ENCODE measurements at regions not wholly inside any gene's neighbourhood (a gene's known extent, or its start where the extent isn't known, plus 50 kb on each side); places are given as distances from the start of the nearest gene placed in this dataset.
"Not testable (repeated sequence)": the region's sequence is repeated elsewhere in the genome, so short reads cannot be mapped to it uniquely, and the experiment has no call there.

DNA sequence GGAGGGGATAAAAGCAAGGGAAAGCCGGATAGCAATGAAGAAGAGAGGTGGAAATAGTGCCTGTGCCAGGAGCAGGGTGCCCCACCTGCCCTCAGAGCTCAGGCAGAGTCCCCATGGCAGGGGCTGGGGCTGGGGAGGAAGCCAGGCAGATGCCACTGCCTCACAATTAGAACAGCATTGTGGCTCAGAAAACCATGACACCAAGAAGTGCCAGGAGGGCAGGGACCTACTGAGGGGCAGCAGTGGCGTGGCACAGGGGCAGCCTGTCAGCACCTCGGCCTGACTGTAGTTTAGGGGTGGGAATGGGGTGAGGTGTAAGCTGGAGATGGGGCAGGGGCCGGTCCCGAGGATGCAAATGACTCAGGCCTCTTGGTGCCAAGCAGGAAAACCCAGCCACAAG, 532.1 kb upstream of the B3GAT1 start:
- DNase-seq (ENCODE audit: low spot score): no peak

DNA sequence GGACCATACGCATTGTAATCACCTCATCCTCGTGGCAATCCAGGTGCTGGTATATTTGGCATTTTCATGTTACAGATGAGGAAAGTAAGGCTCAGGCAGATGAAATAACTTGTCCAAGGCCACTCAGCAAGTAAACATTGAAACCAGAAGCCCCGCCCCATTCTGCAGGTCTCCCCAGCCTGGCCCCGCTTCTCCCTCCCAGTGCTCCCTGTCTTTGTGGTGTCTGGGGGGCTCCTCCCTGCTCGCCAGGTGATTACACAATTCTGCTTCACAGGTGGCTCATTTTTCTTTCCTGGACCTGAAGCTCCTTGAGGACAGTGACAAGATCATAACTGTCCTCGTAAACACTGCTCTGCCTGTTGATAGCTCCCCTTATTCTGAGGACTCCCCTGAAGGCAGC, 531.5 kb upstream of the B3GAT1 start:
- no peak for DNase-seq (ENCODE audit: low spot score)

DNA sequence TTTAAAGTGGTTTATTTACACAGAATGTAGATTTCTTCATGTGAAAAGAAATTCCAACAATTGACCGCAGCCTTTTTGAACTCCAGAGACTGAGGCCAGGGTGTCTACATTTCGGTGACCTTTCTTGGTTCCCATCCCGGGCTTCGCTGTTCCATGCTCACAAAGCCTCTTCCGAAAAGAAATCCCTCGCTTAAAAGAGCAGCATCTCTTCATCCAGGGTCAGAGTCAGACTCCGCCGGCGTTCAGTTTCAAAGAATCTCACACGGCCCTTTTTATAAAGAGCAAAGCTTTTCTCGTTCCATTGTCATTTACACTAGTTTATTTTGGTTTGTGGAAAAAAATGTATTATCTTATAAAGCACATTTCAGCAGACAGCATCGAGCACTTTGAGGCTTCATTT, 530.6 kb upstream of the B3GAT1 start:
- no peak for DNase-seq (ENCODE audit: low spot score)

DNA sequence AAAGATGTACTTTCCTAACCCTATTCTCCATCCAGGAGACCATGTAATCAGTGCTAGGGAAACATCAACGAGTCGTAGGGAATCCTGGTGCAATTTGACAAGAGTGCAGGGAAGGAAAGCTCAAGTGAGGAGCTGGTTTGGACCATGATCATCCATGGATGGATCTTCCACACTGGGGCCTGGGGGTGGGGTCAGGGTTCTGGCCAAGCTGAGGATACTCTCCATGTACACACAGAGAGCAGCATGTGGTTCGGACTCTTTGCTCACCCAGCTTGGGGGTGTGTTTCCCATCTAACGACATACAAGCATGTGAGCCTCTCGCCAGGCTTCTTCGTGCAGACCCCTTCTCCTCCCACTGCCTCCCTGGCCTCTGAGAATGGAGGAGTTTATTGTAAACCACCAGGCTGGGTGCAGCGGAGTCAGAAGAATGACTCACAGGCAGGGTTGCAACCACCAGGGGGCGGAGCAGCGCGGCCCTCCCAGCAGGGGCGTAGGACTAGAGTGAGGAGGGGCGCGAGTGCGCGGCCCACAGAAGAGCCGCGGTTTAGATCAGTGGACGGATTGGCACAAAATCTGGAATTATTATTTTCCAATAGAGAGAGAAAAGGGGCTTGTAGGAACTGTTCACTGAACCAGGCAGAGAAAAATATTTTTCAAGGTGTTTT, 530.0 kb upstream of the B3GAT1 start:
- DNase-seq (ENCODE audit: low spot score): not testable (repeated sequence)

DNA sequence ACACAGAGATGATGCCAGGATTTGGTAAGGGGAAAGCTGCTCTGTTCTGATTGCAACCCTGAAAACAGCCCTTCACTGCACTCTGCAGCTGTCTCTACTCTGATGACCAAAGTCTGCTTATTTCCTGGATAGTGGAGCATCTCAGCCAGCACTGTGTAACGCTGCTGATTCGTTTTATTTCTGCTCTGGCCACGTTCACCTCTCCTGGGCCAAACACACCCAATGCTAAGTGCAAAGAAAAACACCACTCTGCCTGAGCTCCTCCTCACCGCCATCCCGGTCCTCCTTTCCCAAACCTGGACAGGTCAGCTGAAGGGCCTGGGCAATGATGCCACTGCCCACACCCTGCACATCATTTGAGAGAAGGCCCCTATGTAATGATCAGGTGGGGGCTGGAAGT, 529.3 kb upstream of the B3GAT1 start:
- no peak for DNase-seq (ENCODE audit: low spot score)

DNA sequence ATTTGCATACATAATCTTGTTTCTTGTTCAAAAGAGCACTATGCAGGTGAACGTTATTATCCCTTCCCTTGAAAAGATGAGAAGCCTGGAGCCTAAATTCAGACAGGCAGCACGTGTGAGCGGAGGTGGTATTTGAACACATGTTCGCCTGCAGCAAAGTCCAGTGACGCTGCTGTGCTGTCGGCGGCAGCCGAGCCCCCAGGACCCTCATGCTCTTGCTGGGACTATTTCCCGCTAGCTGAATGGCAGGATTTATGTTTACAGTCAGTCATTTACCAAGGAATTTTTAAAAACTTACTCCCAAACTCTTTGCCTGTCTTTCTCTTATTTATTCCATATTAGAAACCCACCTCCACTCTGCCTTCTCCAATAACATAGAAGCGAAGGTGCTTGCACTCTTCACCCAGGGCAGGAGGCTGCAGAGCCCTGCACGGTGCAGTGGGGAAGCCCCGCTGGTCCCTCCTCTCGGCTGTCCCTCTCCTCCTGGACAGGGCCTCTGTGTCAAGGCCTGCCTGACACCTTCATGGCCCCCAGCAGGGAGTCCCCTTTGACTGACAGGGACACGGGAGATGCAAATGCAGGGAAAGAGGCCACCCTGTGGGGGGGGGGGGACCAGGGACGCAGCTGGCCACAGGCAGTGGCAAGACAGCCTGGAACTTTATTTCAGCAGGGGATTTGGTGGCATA, 528.5 kb upstream of the B3GAT1 start:
- no peak for DNase-seq (ENCODE audit: low spot score)

DNA sequence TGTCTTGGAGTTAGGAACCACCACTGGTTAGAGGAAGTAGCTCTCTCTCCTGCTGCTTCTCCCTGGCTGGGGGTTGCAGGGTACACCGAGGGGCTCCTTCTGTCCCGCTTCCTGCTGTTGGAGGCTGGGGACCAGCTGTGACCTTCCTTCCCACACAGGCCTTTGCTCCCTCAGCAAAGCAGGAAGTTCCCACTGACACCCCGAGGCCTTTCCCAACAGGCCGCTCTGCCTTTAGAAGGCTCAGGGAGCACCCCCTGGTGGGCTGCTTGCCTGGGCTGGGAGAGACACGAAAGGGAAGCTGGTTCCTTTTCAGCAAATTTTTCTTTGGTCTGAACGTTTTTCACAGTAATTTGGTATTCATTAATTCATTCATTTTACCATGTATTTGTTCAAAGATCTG, 527.9 kb upstream of the B3GAT1 start:
- no peak for DNase-seq (ENCODE audit: low spot score)

DNA sequence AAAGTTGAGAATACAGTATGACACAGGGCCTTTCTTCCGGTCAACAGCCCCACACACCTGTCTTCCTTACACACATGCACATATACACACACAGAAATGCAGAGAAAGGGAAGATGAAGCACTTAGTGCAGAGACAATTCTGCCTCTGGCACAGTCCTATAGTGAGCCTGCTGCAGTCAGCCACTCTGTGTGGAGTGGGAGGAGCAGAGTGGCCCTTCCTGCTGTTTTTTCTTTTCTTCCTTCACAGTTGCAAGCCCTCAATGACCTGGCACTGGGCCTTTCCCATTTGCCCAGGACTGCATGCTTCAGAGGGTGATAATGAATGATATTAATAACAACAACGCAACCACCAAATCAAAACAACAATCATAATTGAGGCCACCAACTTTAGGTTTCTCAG, 527.0 kb upstream of the B3GAT1 start:
- no peak for DNase-seq (ENCODE audit: low spot score)

DNA sequence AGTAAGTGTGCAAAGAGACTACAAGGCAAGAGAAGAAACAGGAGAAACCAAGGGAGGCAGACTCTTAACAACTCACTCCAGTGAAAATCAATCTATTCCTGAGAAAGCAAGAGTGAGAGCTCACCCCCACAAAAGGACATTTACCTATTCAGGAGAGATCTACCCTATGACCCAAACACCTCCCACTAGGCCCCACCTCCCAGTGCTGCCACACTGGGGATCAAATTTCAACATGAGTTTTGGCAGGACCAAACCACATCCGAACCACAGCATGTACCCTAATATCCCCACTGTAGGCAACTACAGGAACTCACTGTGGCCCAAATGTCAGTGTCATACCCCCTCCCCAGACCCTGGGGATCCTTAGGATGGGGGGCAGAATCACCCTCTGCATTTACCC, 526.2 kb upstream of the B3GAT1 start:
- no peak for DNase-seq (ENCODE audit: low spot score)

DNA sequence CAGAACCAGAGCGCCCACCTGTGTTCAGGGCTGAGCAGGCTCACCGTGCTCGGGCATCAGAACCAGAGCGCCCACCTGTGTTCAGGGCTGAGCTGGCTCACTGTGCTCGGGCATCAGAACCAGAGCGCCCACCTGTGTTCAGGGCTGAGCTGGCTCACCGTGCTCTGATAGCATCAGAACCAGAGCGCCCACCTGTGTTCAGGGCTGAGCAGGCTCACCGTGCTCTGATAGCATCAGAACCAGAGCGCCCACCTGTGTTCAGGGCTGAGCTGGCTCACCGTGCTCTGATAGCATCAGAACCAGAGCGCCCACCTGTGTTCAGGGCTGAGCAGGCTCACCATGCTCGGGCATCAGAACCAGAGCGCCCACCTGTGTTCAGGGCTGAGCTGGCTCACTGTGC, 525.2 kb upstream of the B3GAT1 start:
- DNase-seq (ENCODE audit: low spot score): not testable (repeated sequence)

DNA sequence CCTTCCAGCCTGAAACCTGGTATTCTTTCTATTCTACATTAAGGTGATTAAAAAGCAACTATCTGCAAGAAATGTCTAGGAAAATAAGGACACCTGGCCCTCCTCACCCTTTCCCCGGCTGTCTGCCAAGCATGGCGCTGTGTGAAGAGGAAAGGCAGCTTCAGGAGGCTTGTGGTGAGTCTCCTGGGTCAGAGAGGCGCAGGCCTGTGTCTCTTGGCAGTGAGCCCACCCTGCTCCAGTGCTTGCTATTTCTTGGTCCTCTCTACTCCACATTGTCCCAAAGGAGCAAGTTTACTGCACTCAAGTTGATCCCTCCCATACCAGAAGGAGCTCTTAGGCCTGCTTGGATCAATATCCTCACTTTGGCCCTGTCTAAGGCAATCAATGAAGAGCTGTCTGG, 520.7 kb upstream of the B3GAT1 start:
- no peak for DNase-seq (ENCODE audit: low spot score)

DNA sequence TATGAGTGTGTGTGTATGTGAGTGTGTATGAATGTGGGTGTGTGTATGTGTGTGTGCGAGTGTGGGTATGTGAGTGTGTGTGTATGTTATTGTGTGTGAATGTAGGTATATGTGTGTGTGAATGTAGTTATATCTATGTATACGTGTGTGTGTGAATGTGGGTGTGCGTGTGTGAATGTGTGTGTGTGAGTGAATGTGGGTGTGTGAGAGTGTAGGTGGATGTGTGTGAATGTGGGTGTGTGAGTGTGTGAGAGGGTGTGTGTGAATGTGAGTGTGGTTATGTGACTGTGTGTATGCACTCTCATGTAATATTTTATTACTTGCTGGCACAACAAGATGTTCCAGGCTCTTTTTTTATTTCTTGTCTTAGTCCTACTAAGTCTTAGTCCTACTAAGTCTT, 513.4 kb upstream of the B3GAT1 start:
- DNase-seq (ENCODE audit: low spot score): no peak

DNA sequence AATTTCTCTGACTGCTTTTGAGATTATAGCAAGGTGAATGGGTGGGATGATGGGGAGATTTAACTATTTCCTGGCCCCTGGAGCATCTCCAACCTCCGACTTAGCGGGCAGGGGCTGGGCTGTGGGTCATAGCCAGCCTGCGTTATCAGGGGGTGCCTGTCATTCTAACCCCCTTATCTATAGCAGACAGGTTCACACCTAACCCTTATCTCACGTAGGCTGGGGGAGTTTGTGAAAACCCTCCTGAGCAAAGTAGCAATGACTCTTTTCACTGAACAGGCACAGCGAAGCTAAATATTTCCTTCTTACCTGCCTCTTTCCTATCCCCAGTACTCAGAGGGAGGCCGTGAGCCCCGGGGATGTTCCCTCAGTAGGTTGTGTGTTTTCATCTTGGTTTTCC, 511.4 kb upstream of the B3GAT1 start:
- DNase-seq (ENCODE audit: low spot score): no peak

DNA sequence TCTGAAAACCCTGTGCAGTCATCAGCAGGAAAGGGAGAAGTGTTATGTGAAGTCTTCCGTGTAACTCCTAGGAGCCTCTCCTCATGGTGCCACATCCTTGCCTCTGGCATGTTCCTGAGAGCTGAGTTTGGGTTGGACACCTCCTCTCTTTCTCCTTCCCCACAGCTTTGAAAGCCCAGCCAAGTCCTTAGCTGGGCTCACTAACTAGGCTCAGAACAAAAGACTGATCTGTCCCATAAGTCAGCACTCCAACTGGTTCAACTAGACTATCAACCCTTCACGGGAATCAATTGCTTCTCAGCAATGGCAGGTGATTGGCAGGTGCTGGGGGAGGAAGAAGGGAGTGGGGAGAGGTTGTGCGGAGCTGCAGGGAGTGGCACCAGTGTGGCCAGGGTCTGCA, 509.9 kb upstream of the B3GAT1 start:
- DNase-seq (ENCODE audit: low spot score): no peak

DNA sequence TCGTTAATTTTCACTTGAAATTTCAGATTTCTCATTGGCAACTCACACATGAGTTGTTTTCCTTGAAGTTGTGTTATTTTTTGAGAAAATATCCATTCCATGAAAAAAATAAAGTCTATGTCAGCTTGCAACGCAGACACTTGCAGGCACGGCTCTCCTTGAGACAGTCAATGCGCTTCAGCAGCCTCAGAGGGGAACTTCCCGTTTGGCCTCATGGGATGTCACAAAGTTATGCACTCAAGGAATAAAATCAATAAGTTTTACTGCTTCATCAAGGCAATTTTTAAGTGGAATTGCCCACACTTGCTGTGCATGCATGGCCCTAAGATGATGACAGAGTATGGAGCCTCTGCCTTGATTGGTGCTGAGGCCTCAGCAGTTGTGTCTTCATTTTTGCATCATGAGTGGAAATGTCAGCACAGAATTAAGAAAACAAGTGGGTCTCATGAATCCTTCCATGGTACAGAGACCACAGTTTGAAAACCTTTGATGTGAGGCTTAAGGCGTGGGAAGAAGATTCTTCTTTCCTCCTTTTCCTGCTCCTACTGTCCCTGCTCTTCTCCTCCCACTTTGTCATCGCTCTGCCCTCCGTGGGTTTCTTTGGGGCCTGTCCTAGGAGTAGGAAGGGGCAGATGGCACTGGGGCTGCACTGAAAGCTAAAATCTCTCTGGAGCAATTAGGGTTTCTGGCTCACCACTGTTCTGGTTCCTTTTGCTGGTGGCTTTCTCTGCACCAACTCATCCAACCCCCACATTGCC, 509.0 kb upstream of the B3GAT1 start:
- DNase-seq (ENCODE audit: low spot score): no peak

DNA sequence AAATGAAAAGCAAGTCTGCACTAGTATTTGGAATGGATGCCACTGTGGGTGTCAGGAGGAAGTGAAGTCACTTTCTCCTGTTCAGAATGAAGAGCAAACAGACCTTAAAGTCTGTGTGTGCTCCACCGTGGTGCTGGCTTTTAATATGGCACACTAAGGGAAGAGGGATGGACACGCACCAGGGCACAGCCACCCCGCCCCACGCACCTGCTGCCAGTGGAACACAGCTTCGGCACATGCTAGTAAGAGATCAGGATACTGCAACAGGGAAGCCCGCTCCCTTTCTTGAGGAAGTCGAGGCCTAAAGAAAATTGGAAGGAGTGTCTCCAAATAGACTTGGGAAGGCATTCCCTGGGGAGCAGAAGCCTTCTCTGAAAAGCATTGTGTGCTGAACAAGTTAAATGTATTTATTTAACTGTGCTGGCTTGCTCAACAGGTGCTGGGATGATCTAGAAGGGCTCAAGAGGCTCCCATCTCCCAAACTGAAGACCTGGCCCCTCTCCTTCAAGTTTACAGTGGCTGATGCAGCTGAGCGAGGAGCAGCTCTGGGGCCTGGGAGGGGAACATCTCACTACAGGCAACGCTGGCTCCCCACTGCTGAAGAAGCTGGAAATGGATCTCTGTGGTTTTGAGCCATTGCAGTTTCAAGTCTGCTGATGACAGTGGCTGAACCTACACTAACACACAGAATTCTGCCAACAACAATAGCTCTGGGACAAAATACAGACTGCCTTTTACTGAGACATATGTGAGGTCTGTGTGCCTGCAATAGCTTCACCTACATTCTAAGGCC, 504.6 kb upstream of the B3GAT1 start:
- no peak for DNase-seq (ENCODE audit: low spot score)

DNA sequence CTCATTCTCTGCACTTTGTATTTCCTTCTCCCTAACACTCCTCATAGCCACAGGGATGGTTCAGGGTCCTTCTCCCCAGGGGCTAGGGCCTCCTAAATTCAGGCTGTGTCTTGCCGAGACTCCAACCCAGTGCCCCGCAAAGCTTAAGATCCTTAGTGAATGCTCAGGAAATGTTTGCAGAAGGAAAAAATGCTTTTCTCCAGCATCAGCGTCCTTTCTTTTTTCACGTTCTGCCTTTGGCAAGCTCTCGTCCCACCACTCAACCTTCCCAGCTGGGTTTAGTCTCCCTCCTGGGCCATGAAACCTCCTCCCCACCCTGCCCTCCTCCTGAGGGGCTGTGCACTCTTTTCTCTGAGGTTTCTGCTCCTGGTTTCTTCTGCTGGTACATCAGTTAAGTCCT, 503.8 kb upstream of the B3GAT1 start:
- DNase-seq (ENCODE audit: low spot score): no peak

DNA sequence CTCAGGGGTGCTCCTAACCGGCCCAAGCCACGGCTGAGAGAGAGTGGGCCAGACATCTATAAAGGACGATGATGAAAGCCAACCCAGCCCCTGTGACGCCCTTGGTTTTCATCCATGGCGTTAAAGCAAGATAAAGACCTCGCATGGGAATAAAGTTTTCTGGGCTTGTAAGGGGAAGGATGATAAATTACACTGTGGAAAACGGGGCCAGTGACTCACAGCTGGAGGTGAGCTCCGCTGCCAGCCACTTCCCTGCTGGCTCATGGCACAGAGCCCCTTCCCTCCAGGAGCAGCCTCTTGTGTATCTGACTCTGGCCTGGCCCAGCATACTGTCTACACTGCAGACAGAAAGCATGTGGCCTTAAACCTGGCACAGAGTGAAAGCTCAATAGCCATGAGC, 503.2 kb upstream of the B3GAT1 start:
- DNase-seq (ENCODE audit: low spot score): no peak

DNA sequence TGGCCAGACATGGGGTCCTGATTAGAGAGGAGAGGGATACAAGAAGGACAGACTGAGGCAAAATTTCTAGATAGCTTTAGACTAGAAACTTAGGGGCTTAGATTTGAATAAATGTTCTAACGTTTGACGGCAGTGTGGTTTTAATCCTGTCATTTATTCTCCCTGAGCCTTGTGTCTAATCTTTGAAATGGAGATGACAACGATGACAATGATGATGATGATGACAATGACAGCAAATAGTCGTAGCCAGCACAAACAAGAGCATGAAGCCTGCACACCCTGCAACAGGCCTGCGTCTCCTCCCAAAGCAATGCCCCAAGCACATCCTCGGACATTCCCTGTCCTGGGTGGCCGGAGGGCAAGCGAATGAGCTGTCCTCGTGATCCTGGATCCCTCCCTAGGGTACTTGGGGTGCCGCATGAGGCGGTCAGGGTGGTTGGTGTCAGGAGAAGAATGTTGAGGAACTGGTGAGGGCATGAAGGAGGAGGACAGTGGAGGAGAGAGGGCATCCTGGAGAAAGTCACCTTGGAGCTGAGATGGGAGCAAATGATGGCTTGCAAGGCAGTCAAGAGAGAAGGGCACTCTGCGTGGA, 502.1 kb upstream of the B3GAT1 start:
- DNase-seq (ENCODE audit: low spot score): no peak

DNA sequence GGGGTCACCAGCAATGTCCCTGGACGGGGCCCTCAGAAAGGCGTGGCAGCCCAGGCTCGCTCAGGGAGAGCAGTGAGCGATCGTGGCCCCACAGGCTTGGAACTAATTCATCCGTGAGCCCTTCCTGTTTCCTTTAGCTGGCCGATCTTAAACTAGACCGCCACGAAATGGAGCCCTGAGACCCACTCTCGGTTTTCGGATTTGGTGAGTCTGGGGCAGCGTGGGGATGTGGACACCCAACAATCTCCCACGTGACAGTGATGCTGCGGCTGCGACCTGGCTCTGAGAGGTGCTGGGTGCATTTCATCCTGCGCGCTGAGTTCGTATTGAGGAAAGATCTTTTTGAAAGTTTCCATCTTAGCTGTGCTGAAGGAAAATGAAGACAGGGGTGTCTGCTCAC, 501.3 kb upstream of the B3GAT1 start:
- no peak for DNase-seq (ENCODE audit: low spot score)

DNA sequence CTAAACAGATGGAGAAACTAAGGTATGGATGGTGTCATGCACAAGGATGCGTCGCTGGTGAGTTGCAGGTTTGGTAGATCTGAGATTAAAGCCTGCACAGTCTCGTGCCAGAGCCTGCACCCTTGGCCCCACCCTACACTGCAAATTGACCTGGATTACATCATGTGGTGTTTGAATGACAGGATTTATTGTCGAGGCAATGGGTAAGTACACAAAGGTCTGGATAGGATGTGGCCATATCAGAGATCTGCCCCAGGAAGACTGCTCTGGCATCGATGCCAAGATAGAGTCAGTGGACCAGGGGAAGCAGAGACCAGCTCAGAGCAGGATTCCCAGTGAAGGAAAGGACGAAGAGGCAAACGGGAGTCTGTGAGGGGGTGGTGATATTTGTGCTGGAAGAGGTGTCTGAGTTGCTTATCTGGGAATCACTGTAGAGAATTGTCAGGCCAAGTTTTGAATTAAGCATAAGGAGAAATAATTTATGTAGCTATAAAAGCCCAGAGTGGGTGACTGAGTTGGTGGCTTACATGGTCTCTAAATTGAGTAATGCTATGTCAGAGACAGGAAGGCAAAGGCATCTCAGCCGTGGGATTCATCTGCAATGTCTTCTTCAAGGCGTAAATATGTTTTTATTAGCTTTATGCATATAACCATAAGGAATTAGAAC, 499.6 kb upstream of the B3GAT1 start:
- no peak for DNase-seq (ENCODE audit: low spot score)

DNA sequence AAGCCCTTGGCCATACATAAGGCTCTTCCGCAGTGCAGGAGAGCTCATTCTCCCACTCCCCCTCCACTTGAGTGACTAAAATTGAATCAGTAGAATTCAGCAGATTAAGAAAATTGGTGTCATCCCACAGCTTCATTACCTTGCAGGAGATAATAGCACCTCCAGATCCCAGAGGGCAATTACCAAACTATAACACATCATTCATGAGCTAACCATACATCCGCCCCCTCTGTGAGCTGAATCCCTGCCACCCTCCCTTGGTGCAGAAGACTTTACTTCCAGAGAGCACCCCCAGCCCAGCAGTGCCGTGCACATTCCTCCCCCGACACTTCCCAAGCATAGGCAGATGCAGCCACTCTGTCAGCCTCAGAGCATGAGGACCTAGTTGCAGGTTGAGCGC, 496.5 kb upstream of the B3GAT1 start:
- no peak for DNase-seq (ENCODE audit: low spot score)
